Stimulated activated CD8-positive, alpha-beta memory T cell treated with anti-CD3 and anti-CD28 coated beads, Interleukin-7, amount 100 ng/mL, for 4 hours (primary cell): ENCODE measurements at regions not wholly inside any gene's neighbourhood (a gene's known extent, or its start where the extent isn't known, plus 50 kb on each side); places are given as distances from the start of the nearest gene placed in this dataset.
"Not testable (repeated sequence)": the region's sequence is repeated elsewhere in the genome, so short reads cannot be mapped to it uniquely, and the experiment has no call there.

ENCODE experiments used
- DNase-seq, 2 donors: peaks; one replicate each; pipeline ENCODE4 v3.0.0-alpha.2; 2020; ENCODE audit warnings: low read depth in 2 of 2

GRCh38 chr14:37991027-37991426 lies 216.7 kb upstream of the SSTR1 start:
- no peak for DNase-seq

- no peak for DNase-seq
Observed at GRCh38 chr14:37992499-37992898, 215.2 kb upstream of the SSTR1 start.

GRCh38 chr14:37994846-37995372 lies 212.8 kb upstream of the SSTR1 start:
- DNase-seq: no peak

GRCh38 chr14:37997017-37997416 lies 210.7 kb upstream of the SSTR1 start:
- no peak for DNase-seq

- no peak for DNase-seq
Observed at GRCh38 chr14:38000340-38000739, 207.4 kb upstream of the SSTR1 start.

- DNase-seq: no peak
Observed at GRCh38 chr14:38001501-38001900, 206.2 kb upstream of the SSTR1 start.

GRCh38 chr14:38003746-38004609 lies 203.7 kb upstream of the SSTR1 start:
- no peak for DNase-seq

GRCh38 chr14:38004610-38004879 lies 203.2 kb upstream of the SSTR1 start:
- DNase-seq: no peak

- DNase-seq: not testable (repeated sequence)
Observed at GRCh38 chr14:38011156-38011555, 196.5 kb upstream of the SSTR1 start.

GRCh38 chr14:38012056-38012455 lies 195.6 kb upstream of the SSTR1 start:
- DNase-seq: no peak

GRCh38 chr14:38016497-38016896 lies 191.2 kb upstream of the SSTR1 start:
- DNase-seq: no peak

GRCh38 chr14:38021861-38022260 lies 185.8 kb upstream of the SSTR1 start:
- DNase-seq: no peak

GRCh38 chr14:38022775-38023174 lies 184.9 kb upstream of the SSTR1 start:
- no peak for DNase-seq

- no peak for DNase-seq
Observed at GRCh38 chr14:38038171-38038570, 169.5 kb upstream of the SSTR1 start.

- DNase-seq: no peak
Observed at GRCh38 chr14:38038986-38039385, 168.7 kb upstream of the SSTR1 start.

- DNase-seq: no peak
Observed at GRCh38 chr14:38039496-38039895, 168.2 kb upstream of the SSTR1 start.

GRCh38 chr14:38040411-38040810 lies 167.3 kb upstream of the SSTR1 start:
- no peak for DNase-seq

- DNase-seq: no peak
Observed at GRCh38 chr14:38042322-38042721, 165.4 kb upstream of the SSTR1 start.

GRCh38 chr14:38044710-38045109 lies 163.0 kb upstream of the SSTR1 start:
- no peak for DNase-seq

GRCh38 chr14:38045461-38045860 lies 162.2 kb upstream of the SSTR1 start:
- DNase-seq: no peak

- no peak for DNase-seq
Observed at GRCh38 chr14:38046160-38046559, 161.5 kb upstream of the SSTR1 start.

GRCh38 chr14:38047195-38047902 lies 160.4 kb upstream of the SSTR1 start:
- no peak for DNase-seq

- DNase-seq: no peak
Observed at GRCh38 chr14:38053666-38054065, 154.0 kb upstream of the SSTR1 start.
